ENCODE measurements at regions not wholly inside any gene's neighbourhood (a gene's known extent, or its start where the extent isn't known, plus 50 kb on each side); places are given as distances from the start of the nearest gene placed in this dataset.
A peak's percentile ranks its signal among the peaks of the same experiment; 100 is the strongest.

GRCh38 chr6:44058617-44059358 is 68.5 kb downstream of the MRPL14 start (continued):
- TF ChIP-seq, protein P1, sequence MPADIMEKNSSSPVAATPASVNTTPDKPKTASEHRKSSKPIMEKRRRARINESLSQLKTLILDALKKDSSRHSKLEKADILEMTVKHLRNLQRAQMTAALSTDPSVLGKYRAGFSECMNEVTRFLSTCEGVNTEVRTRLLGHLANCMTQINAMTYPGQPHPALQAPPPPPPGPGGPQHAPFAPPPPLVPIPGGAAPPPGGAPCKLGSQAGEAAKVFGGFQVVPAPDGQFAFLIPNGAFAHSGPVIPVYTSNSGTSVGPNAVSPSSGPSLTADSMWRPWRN (IDR thresholded peaks at IDR 0.05; ENCODE audit: low read depth): peak; percentile 72
- peak; percentile 52; the same call in 1 of the 2 replicates for TF ChIP-seq ZBTB1 (CRISPR knock-in tag; IDR thresholded peaks at IDR 0.05; ENCODE audit: borderline replicate concordance, low read depth)
- TF ChIP-seq JUNB (CRISPR knock-in tag; conservative IDR thresholded peaks at IDR 0.05): peak; percentile 79; the same call in 1 of the 2 replicates
- peak; percentile 1; the same call in 1 of the 2 replicates for TF ChIP-seq MAFK (IDR thresholded peaks at IDR 0.05; ENCODE audit: low read length)
- TF ChIP-seq, protein P2, sequence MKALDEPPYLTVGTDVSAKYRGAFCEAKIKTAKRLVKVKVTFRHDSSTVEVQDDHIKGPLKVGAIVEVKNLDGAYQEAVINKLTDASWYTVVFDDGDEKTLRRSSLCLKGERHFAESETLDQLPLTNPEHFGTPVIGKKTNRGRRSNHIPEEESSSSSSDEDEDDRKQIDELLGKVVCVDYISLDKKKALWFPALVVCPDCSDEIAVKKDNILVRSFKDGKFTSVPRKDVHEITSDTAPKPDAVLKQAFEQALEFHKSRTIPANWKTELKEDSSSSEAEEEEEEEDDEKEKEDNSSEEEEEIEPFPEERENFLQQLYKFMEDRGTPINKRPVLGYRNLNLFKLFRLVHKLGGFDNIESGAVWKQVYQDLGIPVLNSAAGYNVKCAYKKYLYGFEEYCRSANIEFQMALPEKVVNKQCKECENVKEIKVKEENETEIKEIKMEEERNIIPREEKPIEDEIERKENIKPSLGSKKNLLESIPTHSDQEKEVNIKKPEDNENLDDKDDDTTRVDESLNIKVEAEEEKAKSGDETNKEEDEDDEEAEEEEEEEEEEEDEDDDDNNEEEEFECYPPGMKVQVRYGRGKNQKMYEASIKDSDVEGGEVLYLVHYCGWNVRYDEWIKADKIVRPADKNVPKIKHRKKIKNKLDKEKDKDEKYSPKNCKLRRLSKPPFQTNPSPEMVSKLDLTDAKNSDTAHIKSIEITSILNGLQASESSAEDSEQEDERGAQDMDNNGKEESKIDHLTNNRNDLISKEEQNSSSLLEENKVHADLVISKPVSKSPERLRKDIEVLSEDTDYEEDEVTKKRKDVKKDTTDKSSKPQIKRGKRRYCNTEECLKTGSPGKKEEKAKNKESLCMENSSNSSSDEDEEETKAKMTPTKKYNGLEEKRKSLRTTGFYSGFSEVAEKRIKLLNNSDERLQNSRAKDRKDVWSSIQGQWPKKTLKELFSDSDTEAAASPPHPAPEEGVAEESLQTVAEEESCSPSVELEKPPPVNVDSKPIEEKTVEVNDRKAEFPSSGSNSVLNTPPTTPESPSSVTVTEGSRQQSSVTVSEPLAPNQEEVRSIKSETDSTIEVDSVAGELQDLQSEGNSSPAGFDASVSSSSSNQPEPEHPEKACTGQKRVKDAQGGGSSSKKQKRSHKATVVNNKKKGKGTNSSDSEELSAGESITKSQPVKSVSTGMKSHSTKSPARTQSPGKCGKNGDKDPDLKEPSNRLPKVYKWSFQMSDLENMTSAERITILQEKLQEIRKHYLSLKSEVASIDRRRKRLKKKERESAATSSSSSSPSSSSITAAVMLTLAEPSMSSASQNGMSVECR (CRISPR knock-in tag; IDR thresholded peaks at IDR 0.05): no peak; the same call in 1 of the 2 replicates
- peak; percentile 98 for TF ChIP-seq DMBX1 (CRISPR knock-in tag; IDR thresholded peaks at IDR 0.05; ENCODE audit: borderline replicate concordance)
- no peak for TF ChIP-seq NCOA4 (IDR thresholded peaks at IDR 0.05; ENCODE audit: partially characterized antibody)
- no peak for TF ChIP-seq ZNF778 (CRISPR knock-in tag; IDR thresholded peaks at IDR 0.05)
- TF ChIP-seq LCOR (CRISPR knock-in tag; IDR thresholded peaks at IDR 0.05): peak; percentile 92
- TF ChIP-seq MTA2 (IDR thresholded peaks at IDR 0.05; ENCODE audit: low read depth): peak; percentile 81
- TF ChIP-seq RFX1 (IDR thresholded peaks at IDR 0.05): no peak
- no peak; the same call in 1 of the 2 replicates for TF ChIP-seq ZC3H11A (IDR thresholded peaks at IDR 0.05; ENCODE audit: low read depth, low read length)
- no peak for TF ChIP-seq SMAD2 (IDR thresholded peaks at IDR 0.05; ENCODE audit: low read depth, low read length)
- TF ChIP-seq, protein P3, sequence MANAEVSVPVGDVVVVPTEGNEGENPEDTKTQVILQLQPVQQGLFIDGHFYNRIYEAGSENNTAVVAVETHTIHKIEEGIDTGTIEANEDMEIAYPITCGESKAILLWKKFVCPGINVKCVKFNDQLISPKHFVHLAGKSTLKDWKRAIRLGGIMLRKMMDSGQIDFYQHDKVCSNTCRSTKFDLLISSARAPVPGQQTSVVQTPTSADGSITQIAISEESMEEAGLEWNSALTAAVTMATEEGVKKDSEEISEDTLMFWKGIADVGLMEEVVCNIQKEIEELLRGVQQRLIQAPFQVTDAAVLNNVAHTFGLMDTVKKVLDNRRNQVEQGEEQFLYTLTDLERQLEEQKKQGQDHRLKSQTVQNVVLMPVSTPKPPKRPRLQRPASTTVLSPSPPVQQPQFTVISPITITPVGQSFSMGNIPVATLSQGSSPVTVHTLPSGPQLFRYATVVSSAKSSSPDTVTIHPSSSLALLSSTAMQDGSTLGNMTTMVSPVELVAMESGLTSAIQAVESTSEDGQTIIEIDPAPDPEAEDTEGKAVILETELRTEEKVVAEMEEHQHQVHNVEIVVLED (CRISPR knock-in tag; IDR thresholded peaks at IDR 0.05): peak; percentile 78
- TF ChIP-seq, protein P4, sequence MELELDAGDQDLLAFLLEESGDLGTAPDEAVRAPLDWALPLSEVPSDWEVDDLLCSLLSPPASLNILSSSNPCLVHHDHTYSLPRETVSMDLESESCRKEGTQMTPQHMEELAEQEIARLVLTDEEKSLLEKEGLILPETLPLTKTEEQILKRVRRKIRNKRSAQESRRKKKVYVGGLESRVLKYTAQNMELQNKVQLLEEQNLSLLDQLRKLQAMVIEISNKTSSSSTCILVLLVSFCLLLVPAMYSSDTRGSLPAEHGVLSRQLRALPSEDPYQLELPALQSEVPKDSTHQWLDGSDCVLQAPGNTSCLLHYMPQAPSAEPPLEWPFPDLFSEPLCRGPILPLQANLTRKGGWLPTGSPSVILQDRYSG (tag; conservative IDR thresholded peaks at IDR 0.05; ENCODE audit: low read depth): peak; percentile 98
- no peak for TF ChIP-seq MCM2 (IDR thresholded peaks at IDR 0.05; ENCODE audit: low read depth)
- TF ChIP-seq, protein P5, sequence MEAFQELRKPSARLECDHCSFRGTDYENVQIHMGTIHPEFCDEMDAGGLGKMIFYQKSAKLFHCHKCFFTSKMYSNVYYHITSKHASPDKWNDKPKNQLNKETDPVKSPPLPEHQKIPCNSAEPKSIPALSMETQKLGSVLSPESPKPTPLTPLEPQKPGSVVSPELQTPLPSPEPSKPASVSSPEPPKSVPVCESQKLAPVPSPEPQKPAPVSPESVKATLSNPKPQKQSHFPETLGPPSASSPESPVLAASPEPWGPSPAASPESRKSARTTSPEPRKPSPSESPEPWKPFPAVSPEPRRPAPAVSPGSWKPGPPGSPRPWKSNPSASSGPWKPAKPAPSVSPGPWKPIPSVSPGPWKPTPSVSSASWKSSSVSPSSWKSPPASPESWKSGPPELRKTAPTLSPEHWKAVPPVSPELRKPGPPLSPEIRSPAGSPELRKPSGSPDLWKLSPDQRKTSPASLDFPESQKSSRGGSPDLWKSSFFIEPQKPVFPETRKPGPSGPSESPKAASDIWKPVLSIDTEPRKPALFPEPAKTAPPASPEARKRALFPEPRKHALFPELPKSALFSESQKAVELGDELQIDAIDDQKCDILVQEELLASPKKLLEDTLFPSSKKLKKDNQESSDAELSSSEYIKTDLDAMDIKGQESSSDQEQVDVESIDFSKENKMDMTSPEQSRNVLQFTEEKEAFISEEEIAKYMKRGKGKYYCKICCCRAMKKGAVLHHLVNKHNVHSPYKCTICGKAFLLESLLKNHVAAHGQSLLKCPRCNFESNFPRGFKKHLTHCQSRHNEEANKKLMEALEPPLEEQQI (IDR thresholded peaks at IDR 0.05): peak; percentile 10; the same call in 1 of the 2 replicates
- TF ChIP-seq ZKSCAN3 (CRISPR knock-in tag; IDR thresholded peaks at IDR 0.05): no peak

All from K562 (cell line).